Endothelial cell (in vitro differentiated cells): ENCODE measurements at regions not wholly inside any gene's neighbourhood (a gene's known extent, or its start where the extent isn't known, plus 50 kb on each side); places are given as distances from the start of the nearest gene placed in this dataset.

Experiments
- DNase-seq: peaks from one replicate; pipeline ENCODE4 v3.0.0; 2021; ENCODE audit warnings: low spot score
- H3K27ac Mint-ChIP-seq: one replicate; pipeline ENCODE4 v1.8.0; 2021; ENCODE audit warnings: mixed read lengths, inconsistent platforms; ENCODE audit not compliant: unreplicated experiment
- H3K27me3 Mint-ChIP-seq: one replicate; pipeline ENCODE4 v1.8.0; 2021; ENCODE audit warnings: mild to moderate bottlenecking, moderate library complexity, mixed read lengths, inconsistent platforms; ENCODE audit not compliant: unreplicated experiment
- H3K36me3 Mint-ChIP-seq: one replicate; pipeline ENCODE4 v1.8.0; 2021; ENCODE audit warnings: mild to moderate bottlenecking, low read depth, mixed read lengths, inconsistent platforms; ENCODE audit not compliant: unreplicated experiment
- H3K4me1 Mint-ChIP-seq: one replicate; pipeline ENCODE4 v1.8.0; 2021; ENCODE audit warnings: mild to moderate bottlenecking, mixed read lengths, inconsistent platforms; ENCODE audit not compliant: unreplicated experiment
- H3K4me3 Mint-ChIP-seq: one replicate; pipeline ENCODE4 v1.8.0; 2021; ENCODE audit warnings: mild to moderate bottlenecking, mixed read lengths, inconsistent platforms; ENCODE audit not compliant: unreplicated experiment
- H3K9me3 Mint-ChIP-seq: one replicate; pipeline ENCODE4 v1.8.0; 2021; ENCODE audit warnings: mixed read lengths, inconsistent platforms; ENCODE audit not compliant: unreplicated experiment
- TF ChIP-seq, protein P1 (sequence below): fragments of 200-600 bp; sonication (generic); IDR thresholded peaks from one replicate; pipeline ENCODE4 v1.5.0; 2021; ENCODE audit warnings: antibody characterized with exemption; ENCODE audit not compliant: unreplicated experiment

DNA sequence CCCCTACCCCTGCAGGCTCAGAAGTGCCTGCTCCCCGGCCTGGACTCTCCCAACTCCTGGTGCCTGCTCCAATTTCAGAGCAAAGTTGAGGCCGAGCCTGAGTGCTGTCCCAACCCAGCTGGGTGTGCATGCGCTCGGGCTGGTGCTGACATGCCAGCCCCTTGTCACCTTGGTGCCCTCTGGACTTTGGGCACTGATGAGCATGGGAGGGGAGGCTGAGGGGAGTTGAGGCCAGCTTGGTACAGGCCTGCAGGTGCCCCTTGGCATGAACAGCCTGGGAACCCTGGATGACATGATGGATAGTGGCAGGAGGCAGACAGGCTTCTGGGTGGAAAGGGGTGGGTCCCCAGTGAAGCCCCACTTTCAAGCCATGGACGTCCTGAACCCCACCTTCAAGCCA lies 366.1 kb upstream of the NEGR1 start:
- Mint-ChIP-seq H3K9me3 (no peaks in the 10 kb centered on the region), H3K27ac (no peak overlapping the region), H3K36me3 (no peaks in the 10 kb centered on the region), H3K27me3 (no peaks in the 10 kb centered on the region), H3K4me1 (no peaks in the 10 kb centered on the region), H3K4me3 (no peak overlapping the region)
- no peak for DNase-seq
- TF ChIP-seq, protein P1, sequence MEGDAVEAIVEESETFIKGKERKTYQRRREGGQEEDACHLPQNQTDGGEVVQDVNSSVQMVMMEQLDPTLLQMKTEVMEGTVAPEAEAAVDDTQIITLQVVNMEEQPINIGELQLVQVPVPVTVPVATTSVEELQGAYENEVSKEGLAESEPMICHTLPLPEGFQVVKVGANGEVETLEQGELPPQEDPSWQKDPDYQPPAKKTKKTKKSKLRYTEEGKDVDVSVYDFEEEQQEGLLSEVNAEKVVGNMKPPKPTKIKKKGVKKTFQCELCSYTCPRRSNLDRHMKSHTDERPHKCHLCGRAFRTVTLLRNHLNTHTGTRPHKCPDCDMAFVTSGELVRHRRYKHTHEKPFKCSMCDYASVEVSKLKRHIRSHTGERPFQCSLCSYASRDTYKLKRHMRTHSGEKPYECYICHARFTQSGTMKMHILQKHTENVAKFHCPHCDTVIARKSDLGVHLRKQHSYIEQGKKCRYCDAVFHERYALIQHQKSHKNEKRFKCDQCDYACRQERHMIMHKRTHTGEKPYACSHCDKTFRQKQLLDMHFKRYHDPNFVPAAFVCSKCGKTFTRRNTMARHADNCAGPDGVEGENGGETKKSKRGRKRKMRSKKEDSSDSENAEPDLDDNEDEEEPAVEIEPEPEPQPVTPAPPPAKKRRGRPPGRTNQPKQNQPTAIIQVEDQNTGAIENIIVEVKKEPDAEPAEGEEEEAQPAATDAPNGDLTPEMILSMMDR: no peak

DNA sequence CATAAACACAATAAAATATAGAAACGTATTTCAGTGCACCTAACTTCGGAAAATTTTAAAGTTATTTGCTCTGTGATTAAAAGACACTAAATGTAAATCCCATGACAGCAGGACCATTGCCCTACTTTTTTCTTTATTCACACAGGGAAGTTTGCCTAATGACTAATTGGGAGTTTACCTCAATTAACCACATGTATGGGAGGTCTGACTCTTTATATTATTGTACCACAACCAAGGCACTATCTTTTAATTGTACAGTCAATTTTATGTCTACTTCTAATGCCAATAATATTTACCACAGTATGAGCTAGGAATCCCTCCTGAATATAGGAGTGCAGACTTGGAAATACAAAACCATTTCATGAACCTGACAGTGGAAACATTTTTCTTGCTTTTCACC lies 360.8 kb upstream of the NEGR1 start:
- no peaks in the 10 kb centered on the region for H3K27me3 Mint-ChIP-seq
- no peak for DNase-seq
- TF ChIP-seq, protein P1: no peak

DNA sequence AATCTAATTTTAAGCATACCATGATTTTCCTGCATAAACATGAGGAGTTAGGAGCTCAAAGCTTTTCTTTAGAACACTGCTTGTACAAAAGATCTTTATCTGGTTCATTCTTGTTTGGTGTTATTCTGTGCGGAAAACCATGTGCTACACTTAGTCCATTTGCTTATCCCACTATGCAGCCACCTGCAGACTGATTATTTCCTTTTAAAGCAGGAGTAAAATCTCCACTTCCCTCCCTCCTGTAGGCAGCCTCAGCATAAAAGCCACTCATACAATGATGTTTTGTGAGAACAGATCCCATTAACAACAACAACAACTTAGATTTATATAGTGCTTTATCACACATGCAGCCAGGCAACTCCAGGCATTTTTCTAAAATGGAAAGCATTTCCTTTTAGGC lies 355.3 kb upstream of the NEGR1 start:
- TF ChIP-seq, protein P1: no peak
- Mint-ChIP-seq H3K36me3 (no peaks in the 10 kb centered on the region), H3K27me3 (no peaks in the 10 kb centered on the region), H3K4me3 (no peak overlapping the region), H3K27ac (no peak overlapping the region), H3K9me3 (no peaks in the 10 kb centered on the region), H3K4me1 (peaks cover 3% of the 10 kb centered on the region)
- no peak for DNase-seq

More for the DNA sequence above, 360.8 kb upstream of the NEGR1 start:
- Mint-ChIP-seq H3K4me1 (no peaks in the 10 kb centered on the region), H3K27ac (no peak overlapping the region), H3K4me3 (no peak overlapping the region), H3K36me3 (no peaks in the 10 kb centered on the region), H3K9me3 (no peaks in the 10 kb centered on the region)

DNA sequence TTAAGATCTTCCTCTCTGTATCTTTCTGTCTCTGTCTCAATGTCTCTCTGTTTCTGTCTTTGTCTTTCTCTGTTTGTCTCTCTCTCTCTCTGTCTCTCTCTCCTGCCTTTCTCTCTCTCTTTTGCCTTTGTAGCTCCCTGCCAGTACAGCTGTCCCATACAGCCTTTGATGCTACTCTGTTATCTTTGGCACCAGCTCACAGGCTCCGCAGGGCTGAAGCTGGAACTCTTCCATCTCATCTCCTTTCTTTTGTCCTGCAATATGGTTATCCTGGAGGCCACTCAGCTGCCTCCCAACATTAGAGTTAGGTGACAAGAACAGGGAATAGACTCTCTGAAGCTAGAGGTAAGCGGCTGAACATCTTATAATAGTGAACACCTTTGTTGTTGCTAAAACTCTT lies 354.3 kb upstream of the NEGR1 start:
- DNase-seq: no peak
- H3K27me3 Mint-ChIP-seq: no peaks in the 10 kb centered on the region
- no peak overlapping the region for H3K27ac Mint-ChIP-seq
- H3K9me3 Mint-ChIP-seq: no peaks in the 10 kb centered on the region
- peaks cover 3% of the 10 kb centered on the region for H3K4me1 Mint-ChIP-seq
- no peaks in the 10 kb centered on the region for H3K36me3 Mint-ChIP-seq
- H3K4me3 Mint-ChIP-seq: no peak overlapping the region
- TF ChIP-seq, protein P1: no peak

DNA sequence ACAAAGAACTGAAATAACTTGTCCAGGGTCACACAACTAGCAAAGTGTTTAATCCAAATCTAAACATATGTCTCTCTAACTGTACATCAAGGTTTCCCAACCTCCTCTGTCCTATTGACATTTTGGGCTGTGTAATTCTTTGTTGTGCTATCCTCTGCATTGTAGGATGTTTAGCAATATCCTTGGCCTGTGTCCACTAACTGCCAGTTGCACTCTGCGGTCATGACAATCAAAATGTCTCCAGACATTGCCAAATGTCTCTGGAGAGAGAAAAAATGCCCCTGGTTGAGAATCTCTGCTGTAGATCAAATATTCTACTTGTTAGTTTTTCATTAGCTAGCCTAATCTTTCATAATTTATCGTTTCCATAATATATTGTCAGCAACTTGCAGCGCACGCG lies 353.4 kb upstream of the NEGR1 start:
- TF ChIP-seq, protein P1: no peak
- peaks cover 3% of the 10 kb centered on the region for H3K4me1 Mint-ChIP-seq
- no peak overlapping the region for H3K27ac Mint-ChIP-seq
- no peaks in the 10 kb centered on the region for H3K27me3 Mint-ChIP-seq
- no peaks in the 10 kb centered on the region for H3K36me3 Mint-ChIP-seq
- no peak overlapping the region for H3K4me3 Mint-ChIP-seq
- DNase-seq: no peak
- no peaks in the 10 kb centered on the region for H3K9me3 Mint-ChIP-seq
